PC-3 (cell line): ENCODE measurements at regions not wholly inside any gene's neighbourhood (a gene's known extent, or its start where the extent isn't known, plus 50 kb on each side); places are given as distances from the start of the nearest gene placed in this dataset.

Source experiments
- ATAC-seq: fragments of 200-7000 bp; cut with Tn5 transposase; 2 replicates; pipeline ENCODE4 v1.9.1; 2020; ENCODE audit warnings: mild to moderate bottlenecking, moderate library complexity
- BruUV-seq: library from RNA; stranded (reverse); fragments of 400-500 nt; replicated peaks from 2 replicates; lab custom pipeline; 2021; lab: Mats Ljungman, UMichigan
- CTCF ChIA-PET: fragments of 300-600 bp; sonication (Branson Sonifier 250); formaldehyde crosslinking; loops from one replicate; lab custom pipeline; 2022; ENCODE audit warnings: antibody characterized with exemption; lab: Charles Lee
- POLR2A ChIA-PET: fragments of 300-600 bp; sonication (Branson Sonifier 250); formaldehyde crosslinking; loops from one replicate; lab custom pipeline; 2022; ENCODE audit warnings: antibody characterized with exemption; ENCODE audit not compliant: unreplicated experiment; lab: Charles Lee
- DNase-seq: peaks from one replicate; pipeline ENCODE4 v3.0.0-alpha.2; 2015
- H2AFZ ChIP-seq: fragments of 300-600 bp; sonication (generic); 2 replicates; pipeline ENCODE4 v1.6.0; 2016; ENCODE audit warnings: antibody characterized with exemption, low read length
- H3F3A ChIP-seq: fragments of 300-600 bp; sonication (generic); one replicate; pipeline ENCODE4 v1.6.0; 2017; ENCODE audit warnings: antibody characterized with exemption, low read length, control low read depth, mild to moderate bottlenecking; ENCODE audit not compliant: unreplicated experiment
- H3K27ac ChIP-seq: fragments of 300-600 bp; sonication (generic); 2 replicates; pipeline ENCODE4 v1.5.1; 2016; ENCODE audit warnings: mild to moderate bottlenecking, low read length
- H3K27me3 ChIP-seq: fragments of 300-600 bp; sonication (generic); 2 replicates; pipeline ENCODE4 v1.6.1; 2016; ENCODE audit warnings: low read length, mixed read lengths
- H3K36me3 ChIP-seq: fragments of 300-600 bp; sonication (generic); 2 replicates; pipeline ENCODE4 v1.6.1; 2016; ENCODE audit warnings: low read depth, mixed run types, low read length, mixed read lengths
- H3K4me1 ChIP-seq: fragments of 300-600 bp; sonication (generic); 2 replicates; pipeline ENCODE4 v1.5.1; 2016; ENCODE audit warnings: low read length; ENCODE audit not compliant: insufficient read depth
- H3K4me2 ChIP-seq: fragments of 300-600 bp; sonication (generic); 2 replicates; pipeline ENCODE4 v1.6.0; 2016; ENCODE audit warnings: low read length
- H3K4me3 ChIP-seq: fragments of 300-600 bp; sonication (generic); 2 replicates; pipeline ENCODE4 v1.5.1; 2016; ENCODE audit warnings: mild to moderate bottlenecking, low read length, mixed read lengths
- H3K79me2 ChIP-seq: fragments of 300-600 bp; sonication (generic); 2 replicates; pipeline ENCODE4 v1.6.1; 2017; ENCODE audit warnings: low read length, mixed read lengths
- H3K9ac ChIP-seq: fragments of 300-600 bp; sonication (generic); 2 replicates; pipeline ENCODE4 v1.6.0; 2016; ENCODE audit warnings: mild to moderate bottlenecking, low read length
- H3K9me2 ChIP-seq: fragments of 300-600 bp; sonication (generic); replicated peaks from 2 replicates; pipeline ENCODE4 v1.6.1; 2016; ENCODE audit warnings: mixed run types, low read length, mixed read lengths
- H3K9me3 ChIP-seq: fragments of 300-600 bp; sonication (generic); 2 replicates; pipeline ENCODE4 v1.6.1; 2016; ENCODE audit warnings: low read length, mixed read lengths
- H4K20me1 ChIP-seq: fragments of 300-600 bp; sonication (generic); 2 replicates; pipeline ENCODE4 v1.6.1; 2016; ENCODE audit warnings: low read length, mixed read lengths
- EZH2 ChIP-seq: fragments of 300-600 bp; sonication (generic); IDR thresholded peaks from one replicate; pipeline ENCODE4 v1.6.1; 2017; ENCODE audit warnings: antibody characterized with exemption, mild to moderate bottlenecking, low read length; ENCODE audit not compliant: unreplicated experiment
- EZH2phosphoT487 ChIP-seq: fragments of 300-600 bp; sonication (generic); IDR thresholded peaks from 2 replicates; pipeline ENCODE4 v1.6.1; 2018; ENCODE audit warnings: mild to moderate bottlenecking, antibody characterized with exemption, low read length, borderline replicate concordance
- intact Hi-C: fragments of 100-400 bp; cut with micrococcal nuclease; formaldehyde crosslinking; loops from 2 replicates; pipeline ENCODE4 v1.9.0; 2023
- TF ChIP-seq, protein P1 (sequence below): fragments of 300-600 bp; sonication (generic); conservative IDR thresholded peaks from 2 replicates; pipeline ENCODE4 v1.5.1; 2017; ENCODE audit warnings: antibody characterized with exemption, low read depth, mild to moderate bottlenecking, low read length

DNA sequence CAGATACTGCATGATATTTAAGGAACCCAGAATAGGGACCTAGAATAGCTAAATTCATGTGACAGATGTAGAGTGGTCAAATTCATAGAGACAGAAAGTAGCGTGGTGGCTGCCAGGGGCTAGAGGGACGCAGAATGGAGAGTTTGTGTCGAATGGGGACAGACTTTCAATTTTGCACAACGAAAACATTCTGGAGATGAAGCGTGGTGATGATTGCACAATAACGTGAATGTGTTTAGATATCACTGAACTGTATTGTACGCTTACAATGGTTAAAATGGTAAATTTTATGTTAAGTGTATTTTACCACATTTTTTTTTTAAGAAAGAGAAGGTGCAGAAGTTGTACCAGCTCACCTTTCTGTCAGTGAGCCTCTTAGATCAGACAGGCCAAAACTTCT, 137.8 kb upstream of the TNS3 start:
- no TSS peak for BruUV-seq
- ATAC-seq = no peak

GRCh38 chr7:47715631-47716068, 133.7 kb upstream of the TNS3 start:
- no peak overlapping the region for H2AFZ ChIP-seq
- intact Hi-C loops = no loop called here
- no peak overlapping the region for H3K4me3 ChIP-seq
- H3K79me2 ChIP-seq = no peaks in the 10 kb centered on the region
- H3K9ac ChIP-seq = no peak overlapping the region
- DNase-seq = no peak
- H3K9me2 ChIP-seq = no peaks in the 10 kb centered on the region
- ChIA-PET POLR2A (no interaction called here), CTCF (no interaction called here)
- no peaks in the 10 kb centered on the region for H3F3A ChIP-seq
- TF ChIP-seq, protein P1, sequence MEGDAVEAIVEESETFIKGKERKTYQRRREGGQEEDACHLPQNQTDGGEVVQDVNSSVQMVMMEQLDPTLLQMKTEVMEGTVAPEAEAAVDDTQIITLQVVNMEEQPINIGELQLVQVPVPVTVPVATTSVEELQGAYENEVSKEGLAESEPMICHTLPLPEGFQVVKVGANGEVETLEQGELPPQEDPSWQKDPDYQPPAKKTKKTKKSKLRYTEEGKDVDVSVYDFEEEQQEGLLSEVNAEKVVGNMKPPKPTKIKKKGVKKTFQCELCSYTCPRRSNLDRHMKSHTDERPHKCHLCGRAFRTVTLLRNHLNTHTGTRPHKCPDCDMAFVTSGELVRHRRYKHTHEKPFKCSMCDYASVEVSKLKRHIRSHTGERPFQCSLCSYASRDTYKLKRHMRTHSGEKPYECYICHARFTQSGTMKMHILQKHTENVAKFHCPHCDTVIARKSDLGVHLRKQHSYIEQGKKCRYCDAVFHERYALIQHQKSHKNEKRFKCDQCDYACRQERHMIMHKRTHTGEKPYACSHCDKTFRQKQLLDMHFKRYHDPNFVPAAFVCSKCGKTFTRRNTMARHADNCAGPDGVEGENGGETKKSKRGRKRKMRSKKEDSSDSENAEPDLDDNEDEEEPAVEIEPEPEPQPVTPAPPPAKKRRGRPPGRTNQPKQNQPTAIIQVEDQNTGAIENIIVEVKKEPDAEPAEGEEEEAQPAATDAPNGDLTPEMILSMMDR = no peak
- TF ChIP-seq EZH2phosphoT487 (no peak), EZH2 (no peak)
- no peaks in the 10 kb centered on the region for H3K9me3 ChIP-seq
- H3K4me1 ChIP-seq = no peaks in the 10 kb centered on the region
- no peaks in the 10 kb centered on the region for H3K36me3 ChIP-seq
- ATAC-seq = no peak
- H3K27ac ChIP-seq = no peak overlapping the region
- no peaks in the 10 kb centered on the region for H3K27me3 ChIP-seq
- H3K4me2 ChIP-seq = no peak overlapping the region
- BruUV-seq = no TSS peak
- H4K20me1 ChIP-seq = no peaks in the 10 kb centered on the region

More for the DNA sequence above, 137.8 kb upstream of the TNS3 start:
- Histone ChIP-seq H3K9ac (no peak overlapping the region), H3K79me2 (no peaks in the 10 kb centered on the region), H4K20me1 (no peaks in the 10 kb centered on the region), H3K4me2 (no peak overlapping the region), H3K9me2 (no peaks in the 10 kb centered on the region), H3K4me1 (peaks cover 7% of the 10 kb centered on the region), H3K27me3 (no peaks in the 10 kb centered on the region), H3K4me3 (no peak overlapping the region), H2AFZ (no peak overlapping the region), H3K9me3 (no peaks in the 10 kb centered on the region), H3K27ac (no peak overlapping the region), H3F3A (no peaks in the 10 kb centered on the region), H3K36me3 (no peaks in the 10 kb centered on the region)
- POLR2A ChIA-PET = no interaction called here
- CTCF ChIA-PET = no interaction called here
- TF ChIP-seq, protein P1 = no peak
- no peak for TF ChIP-seq EZH2
- intact Hi-C loops = no loop called here
- no peak for DNase-seq

DNA sequence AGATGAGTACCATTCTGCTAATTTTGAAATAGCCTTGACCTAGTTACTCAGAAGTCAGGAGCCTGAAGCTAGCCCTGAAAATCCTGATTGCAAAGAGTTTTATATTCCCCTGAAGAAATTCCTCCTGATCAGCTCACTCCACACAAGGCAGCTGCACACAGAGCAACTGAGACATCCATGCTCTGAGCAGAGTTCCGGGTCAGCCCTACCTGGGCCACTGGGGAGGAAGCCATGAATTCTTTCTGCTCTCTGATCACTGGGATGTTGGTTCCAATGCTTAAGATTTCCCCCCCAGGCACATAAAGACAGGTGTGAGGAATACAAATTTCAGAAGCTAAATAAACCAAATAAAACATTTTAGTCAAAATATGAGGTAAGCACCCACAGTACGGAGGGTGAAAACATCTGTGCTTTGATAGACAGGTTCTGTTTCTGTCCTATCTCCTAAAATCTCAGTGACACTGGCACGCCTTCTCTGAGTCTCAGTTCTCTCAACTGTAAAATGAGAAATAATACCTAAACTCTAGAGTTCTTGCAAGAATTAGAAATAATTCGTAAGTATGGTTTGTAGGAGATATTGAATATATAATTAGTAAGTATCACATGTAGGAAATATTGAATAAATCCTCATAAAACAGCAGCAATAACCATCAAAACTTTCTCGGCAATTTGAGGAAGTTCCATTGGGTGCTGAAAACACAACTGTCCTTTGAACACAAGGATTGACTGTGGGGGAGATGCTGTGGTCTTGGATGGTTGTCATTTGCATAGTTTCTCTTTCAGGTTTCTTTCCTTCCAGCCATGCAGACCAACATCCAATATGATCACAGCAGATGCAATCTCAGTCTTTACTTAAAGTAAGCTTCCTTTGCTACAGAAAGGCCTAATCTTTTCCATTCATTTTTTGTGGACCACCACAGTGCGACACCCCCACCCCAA, 133.0 kb upstream of the TNS3 start:
- no peaks in the 10 kb centered on the region for H3K4me1 ChIP-seq
- no peak overlapping the region for H3K4me2 ChIP-seq
- H3K36me3 ChIP-seq = no peaks in the 10 kb centered on the region
- no peak overlapping the region for H3K27ac ChIP-seq
- TF ChIP-seq EZH2 = no peak
- TF ChIP-seq, protein P1 = no peak
- no peak for TF ChIP-seq EZH2phosphoT487
- no TSS peak for BruUV-seq
- no peaks in the 10 kb centered on the region for H3K27me3 ChIP-seq
- H4K20me1 ChIP-seq = no peaks in the 10 kb centered on the region
- intact Hi-C loops = no loop called here
- H3F3A ChIP-seq = no peaks in the 10 kb centered on the region
- no peak for ATAC-seq
- POLR2A ChIA-PET = no interaction called here
- H2AFZ ChIP-seq = no peak overlapping the region
- H3K79me2 ChIP-seq = no peaks in the 10 kb centered on the region
- no peak for DNase-seq
- no peak overlapping the region for H3K9ac ChIP-seq
- H3K4me3 ChIP-seq = no peak overlapping the region
- CTCF ChIA-PET = no interaction called here
- no peaks in the 10 kb centered on the region for H3K9me3 ChIP-seq
- no peaks in the 10 kb centered on the region for H3K9me2 ChIP-seq
